HG03565 (cell line): ENCODE measurements at regions not wholly inside any gene's neighbourhood (a gene's known extent, or its start where the extent isn't known, plus 50 kb on each side); places are given as distances from the start of the nearest gene placed in this dataset.

Experiments used
- ATAC-seq: cut with Tn5 transposase; IDR thresholded peaks from one replicate; pipeline ENCODE4 v1.9.1; 2021; ENCODE audit warnings: mild to moderate bottlenecking, moderate library complexity; ENCODE audit not compliant: unreplicated experiment

DNA sequence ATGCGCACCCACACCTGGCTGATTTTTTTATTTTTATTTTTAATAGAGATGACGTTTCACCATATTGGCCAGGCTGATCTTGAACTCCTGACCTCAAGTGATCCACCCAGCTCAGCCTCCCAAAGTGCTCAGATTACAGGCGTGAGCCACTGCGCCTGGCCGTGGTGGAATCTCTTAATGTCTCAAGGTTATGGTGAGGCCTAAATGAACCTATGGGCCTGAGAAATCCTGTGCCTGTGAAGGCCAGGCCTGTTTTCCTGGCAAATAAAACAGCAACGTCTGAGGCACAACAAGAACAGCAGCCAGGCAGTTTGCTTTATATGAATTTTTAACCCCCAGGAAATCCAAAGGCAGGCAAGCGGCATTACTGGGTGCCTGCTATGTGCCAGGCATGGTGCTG lies 297.5 kb upstream of the ZMIZ1 start:
- no peak for ATAC-seq

DNA sequence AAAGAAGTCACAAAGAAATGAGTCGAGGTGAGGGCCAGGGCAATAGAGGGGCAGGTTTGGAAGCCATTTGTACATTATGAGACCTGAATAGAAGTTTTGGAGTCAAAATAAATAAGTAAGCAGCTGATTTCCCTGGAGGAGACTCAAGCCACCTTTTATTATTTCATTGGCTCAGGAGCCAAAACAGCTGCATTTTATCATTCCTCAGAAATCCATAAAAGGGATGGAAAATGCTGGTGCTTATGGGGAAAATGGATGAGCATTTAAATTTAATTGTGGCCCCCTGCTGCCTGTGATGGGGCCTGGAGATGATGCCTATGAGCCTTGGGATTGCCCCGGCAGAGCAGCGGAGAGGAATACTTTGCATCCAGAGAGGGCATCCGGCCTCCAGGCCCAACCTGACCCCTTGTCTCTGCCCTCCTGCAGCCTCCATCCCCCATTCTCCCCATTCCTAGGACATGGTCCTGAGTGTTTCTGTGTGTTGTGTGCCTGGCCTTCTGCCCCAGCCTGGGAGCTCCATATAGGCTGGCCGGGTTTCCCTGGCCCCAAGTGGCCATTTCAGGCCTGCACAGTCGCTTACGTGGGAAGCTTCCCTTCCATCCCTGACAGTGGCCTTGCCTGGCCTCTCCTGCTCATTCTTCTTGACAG lies 296.8 kb upstream of the ZMIZ1 start:
- ATAC-seq = no peak

DNA sequence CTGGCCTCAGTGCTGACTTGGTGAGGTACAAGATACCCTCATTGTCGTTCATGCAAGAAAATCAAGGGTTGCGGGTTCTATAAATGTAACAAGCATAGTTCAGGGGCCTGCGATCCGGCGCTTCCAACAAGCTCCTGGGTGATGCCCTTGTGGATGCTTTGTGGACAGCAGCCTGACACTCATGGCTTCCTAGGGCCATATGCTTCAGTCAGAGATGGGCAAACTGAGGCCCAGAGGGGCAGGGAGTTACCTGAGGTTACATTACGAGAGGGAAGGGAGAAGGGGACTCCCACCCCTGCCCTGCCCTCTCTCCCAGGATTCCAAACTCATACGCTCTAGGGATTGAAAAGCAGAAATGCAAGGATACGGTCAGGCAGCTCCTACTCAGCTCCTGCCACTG lies 296.3 kb upstream of the ZMIZ1 start:
- ATAC-seq = no peak

DNA sequence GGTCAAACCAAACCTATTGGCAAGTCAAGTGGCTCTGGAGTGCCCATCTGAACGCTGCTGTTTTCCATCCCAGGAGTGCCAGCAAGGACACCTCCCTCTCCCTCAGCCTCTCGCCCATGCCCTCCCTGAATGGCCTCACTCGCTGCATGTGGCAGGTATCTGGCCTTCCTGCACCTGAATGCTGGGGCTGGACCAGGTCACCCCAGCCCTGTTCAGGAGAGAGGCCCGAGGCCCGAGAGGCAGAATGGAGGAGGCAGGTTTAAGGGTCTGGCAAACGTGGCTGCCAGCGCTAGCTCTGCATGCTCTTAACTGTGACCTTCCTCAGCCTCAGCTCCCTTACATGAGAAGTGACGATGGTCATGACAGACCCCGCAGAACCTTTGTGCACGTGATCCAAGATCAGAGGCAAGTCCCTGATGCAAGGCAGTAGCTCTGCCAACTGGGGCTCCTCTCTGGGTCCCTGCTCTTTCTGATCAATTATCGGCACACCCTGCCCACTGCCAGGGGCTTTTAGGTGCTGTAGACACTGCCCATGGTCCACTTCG lies 295.7 kb upstream of the ZMIZ1 start:
- ATAC-seq = no peak

DNA sequence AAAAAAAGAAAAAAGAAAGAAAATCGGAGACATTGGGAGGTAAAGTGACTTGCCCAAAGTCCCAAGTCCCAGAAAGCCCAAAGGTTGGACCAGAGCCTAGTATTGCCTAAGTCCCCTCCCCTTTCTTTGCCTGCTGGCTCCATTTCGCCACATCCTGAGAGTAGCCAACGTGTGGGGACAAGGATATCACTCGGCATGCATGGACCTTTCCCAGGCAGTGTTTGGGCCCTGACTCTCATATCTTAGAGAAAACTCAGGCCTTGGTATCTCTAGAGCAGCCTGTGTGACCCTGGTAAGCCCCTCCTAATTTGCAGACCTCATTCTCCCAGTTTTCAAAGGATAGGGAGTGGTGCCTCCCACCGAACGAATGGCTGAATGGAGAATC lies 294.2 kb upstream of the ZMIZ1 start:
- no peak for ATAC-seq

DNA sequence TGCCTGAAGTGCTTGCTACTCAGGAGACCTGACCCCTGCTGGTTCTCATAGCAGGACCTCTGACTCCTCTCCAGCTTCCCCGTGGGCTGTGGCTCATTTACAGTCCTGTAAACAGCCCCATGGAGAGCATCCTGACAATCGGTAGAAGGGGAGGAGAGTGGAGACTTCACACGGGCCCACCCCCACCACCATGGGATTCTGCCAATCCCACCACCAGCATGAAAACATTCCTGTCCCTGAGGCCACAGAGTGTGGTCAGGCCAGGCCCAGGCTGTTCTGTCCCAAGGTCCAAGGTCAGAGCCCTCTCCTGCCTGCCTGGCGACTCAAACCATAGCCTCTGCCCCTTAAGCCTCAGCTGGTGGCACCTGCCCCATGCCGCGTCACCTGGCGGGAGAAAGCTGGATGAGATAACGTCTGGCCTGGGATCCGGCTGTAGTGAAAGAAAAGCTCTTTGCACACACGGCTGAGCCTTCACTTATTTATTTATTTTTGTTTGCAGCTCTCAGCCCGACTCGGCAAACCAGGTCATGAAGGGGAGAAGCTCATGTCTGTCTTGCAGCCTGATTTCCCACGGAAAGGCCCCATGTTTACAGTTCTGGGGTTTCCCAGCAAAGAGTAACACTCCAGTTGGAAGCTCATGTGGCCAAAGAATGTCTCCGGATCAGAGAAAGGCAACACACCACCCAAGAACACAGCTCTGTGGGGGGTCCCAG lies 293.6 kb upstream of the ZMIZ1 start:
- no peak for ATAC-seq

DNA sequence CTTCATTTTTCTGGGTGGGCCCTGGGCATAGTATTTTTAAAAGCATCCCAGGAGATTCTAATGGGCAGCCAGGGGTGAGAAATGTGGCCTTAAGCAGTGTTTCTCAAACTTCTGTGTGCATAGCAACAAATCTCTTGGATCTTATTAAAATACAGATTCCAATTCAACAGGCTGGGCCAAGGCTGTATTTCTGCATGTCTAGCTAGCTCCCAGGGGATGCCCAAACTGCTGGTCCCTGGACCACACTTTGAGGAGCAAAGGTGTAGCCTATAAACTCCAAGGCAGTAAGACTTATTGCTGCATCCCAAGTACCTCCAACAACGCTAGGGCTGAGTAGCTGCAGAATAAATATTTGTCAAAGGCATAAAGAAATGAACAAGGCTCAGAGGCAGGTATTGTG lies 292.9 kb upstream of the ZMIZ1 start:
- no peak for ATAC-seq

DNA sequence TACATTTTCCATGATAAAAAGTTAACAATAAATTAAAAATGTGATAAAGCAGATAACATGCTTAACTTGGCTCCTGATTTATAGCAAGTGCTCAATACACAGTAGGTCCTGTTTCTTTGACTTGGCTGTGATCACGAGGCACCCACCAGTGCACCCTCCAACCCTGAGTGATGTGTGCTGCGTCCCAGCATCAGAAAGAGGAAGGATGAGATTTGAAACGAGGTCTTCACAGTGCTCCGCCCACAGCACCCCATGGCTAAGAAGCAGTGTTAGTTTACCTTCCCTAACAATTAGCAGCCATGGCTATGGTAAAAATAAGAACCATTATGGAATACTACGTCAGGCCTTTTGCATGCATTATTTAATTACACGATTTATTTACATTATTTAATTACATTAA lies 292.0 kb upstream of the ZMIZ1 start:
- no peak for ATAC-seq

DNA sequence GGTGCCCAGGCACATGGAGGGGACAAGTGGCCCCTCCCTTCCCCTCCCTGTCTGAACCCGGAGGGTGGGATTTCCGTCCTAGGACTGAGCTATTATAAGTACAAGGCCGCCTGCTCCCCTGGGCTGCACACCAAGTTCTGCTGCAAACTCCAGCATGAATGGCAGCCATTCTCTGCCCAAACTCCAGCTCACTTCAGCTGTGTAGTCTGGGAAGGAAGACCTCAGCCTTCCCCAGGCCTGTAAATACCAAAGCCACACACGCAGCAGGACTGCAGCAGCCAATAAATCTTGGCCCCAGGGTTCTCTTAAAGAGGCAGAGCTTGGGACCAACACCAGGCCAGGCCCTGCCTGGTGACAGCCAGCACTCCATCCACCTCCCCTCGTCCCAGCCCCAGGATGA lies 291.3 kb upstream of the ZMIZ1 start:
- no peak for ATAC-seq

DNA sequence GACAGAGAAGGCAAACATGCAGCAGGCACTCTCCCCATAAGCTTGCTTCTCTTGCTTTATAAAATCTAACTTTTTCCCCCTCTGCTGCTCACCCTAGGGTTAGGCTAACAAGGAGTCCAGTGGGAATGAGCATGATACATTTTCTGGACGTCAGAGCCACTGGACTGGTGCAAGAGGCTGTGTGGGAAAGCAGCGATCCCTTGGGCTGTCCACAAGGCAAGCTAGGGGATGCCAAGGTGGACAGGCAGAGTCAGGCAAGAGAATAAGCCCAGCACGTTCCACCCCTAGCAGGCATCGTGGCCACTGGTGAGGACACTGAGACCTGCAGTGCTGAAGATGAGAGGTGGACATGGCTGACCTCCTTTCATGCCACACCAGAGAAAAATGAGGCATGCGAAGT lies 290.9 kb upstream of the ZMIZ1 start:
- no peak for ATAC-seq

DNA sequence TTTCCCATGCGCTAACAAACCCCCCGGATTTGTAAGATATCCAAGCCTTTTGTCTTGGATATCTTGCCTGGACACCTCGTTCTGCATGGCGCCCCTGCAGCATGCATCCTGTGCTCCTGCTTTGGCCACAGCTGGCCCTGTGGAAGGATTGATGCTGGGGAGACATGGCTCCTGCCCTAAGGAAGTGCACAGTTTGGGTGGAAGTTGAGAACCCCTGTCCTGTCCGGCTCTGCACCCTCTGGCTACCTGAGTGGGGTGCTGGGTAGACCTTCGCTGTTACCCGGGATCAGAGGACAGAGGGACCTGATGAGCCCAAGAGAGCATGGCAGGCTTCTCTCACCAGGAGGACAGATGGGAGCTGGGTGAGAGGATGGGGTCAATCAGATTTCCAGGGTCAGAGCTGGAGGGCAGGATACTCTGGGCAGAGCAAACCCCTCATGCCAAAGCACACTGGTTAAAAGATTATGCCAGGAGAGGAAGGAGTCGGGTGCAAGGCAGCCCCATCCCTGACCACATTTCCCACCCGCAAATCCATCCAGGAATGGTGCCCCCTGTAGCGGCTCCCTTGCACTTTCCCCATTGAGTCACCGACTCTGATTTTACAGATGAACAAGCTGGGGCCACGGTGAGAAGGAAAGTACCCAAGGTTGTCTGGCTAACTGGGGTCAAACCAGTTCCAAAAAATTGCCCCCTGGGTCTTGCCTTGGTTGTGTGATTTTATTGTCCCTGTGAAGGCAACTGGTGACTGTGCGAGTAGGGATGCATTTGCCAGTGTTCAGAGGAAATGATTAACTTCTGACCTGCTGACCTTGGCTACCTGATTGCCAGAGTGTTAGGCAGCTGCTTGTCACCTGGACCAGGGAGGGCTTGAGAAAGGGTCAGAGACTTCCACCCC lies 290.1 kb upstream of the ZMIZ1 start:
- no peak for ATAC-seq

DNA sequence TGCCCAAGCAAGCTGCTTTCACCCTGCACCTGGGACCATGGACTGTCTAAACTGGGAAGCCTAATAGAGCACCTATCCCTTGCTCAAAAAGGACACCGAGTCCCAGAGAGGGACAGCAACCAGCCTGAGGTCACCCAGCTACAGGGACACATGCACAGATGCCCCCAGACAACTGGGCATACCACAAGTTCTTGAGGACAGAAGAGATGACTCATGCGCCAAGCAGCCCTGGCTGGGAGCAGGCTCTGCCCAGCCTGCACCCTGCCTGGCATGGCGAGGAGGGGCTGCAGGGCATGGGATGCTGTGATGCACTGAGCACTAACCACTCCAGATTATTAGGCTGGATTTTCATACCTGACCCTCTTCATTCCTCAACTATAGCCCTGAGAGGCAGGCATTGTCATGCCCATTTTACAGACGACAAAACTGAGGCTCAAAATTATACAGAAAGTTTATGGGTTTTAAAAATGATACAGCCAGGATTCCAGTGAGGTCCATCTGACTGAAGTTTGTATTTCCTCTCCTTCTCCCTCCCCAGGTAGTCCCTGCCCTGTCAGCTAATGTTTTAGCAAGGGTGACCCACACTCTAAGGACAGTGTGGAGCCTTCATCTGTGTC lies 289.3 kb upstream of the ZMIZ1 start:
- ATAC-seq = no peak

DNA sequence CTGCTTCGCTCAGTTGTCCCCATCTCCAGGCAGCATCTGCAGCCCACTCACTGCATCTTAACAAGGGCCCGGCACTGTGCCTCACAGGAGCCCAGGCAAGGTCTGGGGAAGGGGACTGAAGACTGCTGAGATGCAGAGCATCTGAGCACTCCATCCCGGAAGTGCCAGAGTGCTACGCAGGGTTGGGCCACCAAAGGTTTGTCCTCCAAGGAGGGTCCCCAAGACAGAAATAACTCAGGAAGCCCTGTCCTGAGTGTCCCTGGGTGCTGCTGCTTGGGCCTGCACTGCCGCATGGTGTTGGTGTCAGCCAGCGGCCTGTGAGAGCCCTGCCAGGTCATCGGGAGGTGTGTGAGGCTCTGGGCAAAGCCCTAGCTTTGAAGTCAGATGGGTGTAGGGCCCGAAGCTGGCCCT lies 288.2 kb upstream of the ZMIZ1 start:
- no peak for ATAC-seq

DNA sequence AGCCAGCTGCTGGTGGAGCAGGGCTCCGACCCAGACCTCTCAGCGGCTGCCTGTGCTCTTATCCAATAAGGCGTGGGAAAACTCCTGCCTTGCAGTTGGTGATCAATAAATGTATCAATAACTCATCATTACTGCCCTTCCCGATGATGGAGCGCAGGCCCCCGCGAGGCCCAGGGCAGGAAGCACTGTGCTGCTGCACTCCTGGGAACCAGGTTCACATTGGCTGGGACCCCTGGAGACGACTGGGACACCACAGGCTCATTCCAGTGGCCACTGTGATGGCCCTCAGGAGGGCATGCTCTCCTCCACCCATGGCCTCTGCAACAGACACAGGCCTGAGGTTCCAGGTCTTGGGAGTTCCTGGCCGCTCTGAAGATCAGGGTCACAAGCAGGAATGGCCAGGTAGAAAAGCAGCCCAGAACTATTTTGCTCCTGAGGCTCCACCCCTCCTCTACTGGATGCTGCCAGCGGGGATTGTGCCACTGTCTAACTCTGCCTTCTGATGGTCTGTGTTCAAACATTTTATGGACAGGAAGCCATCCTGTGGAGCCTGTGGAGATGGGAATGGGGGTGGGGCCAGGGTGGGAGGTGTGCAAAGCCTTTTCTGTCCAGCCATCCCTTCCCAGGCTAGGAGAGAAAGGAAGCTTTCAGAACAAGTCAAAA lies 287.4 kb upstream of the ZMIZ1 start:
- ATAC-seq = no peak

DNA sequence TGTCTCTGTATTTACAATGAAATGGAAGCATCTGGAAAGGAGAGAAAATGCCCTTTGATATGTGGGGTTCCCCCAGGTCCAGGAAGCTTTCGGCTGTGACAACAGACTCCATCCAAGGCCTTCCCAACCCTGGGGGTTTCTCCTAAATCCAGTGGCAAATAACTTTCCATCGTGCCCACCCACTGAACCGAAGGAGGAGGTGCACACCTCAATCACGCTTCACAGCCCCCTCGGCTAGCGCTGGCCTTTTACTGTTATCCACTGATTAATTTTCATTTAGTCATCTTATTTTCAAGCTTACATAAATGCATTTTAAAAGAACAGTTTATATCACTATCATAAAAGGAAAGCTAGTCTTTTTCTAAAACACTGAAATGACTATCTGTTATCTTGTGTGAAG lies 286.8 kb upstream of the ZMIZ1 start:
- ATAC-seq = no peak

DNA sequence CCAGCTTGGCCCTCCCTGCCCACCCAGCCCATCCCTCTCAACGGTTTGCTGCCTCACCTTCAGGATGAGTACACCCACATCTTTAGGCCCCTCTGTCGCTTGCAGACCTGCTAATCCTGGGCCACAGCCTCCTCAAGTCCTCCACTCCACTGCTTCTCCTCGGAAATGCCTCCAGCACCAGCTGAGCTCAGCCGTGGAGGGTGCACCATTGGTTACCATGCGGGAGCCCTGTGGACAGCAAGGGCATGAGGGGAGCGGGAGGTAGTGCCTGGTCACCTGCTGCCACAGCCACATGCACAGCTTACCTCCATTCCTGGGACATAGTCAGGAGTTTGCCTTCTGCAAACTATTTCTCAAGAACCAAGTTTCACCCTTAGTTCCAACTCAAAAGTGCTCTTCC lies 286.3 kb upstream of the ZMIZ1 start:
- ATAC-seq = no peak

DNA sequence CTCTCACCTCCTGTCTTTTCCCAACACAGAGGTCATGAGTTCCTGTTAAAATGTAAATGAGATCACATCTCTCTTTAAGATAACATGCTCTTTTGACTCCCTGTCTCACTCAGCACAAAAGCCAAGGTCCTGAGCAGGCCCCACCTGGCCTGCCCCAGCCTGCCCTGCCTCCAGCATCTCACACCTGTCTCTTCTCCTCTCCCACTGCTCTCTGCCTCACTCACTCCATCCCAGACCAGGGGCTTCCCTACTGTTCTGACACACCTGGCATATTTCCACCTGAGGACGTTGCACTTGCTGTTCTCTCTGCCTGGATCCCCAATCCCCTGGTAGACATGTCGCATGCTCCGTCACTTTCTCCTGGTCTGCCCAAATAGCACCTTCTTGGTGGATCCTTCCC lies 285.0 kb upstream of the ZMIZ1 start:
- ATAC-seq = no peak

DNA sequence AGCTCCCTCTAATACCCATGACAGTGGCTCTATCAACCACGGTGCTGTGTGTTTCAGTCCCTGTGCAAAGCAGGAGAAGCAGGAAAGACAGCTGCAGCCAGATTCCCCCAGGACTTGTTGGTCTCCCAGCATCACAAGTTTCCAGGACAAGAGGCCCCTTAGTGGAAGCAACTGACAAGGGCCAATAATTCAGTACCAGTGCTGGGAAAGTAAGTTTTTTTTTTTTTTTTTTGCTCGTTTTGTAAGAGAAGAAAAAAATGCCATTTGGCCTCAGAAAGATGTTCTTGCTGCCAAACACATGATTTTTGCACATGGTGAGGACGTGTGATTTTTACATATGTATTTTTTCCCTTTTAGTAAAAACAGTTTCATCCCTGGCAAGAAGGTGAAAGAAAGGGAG lies 284.2 kb upstream of the ZMIZ1 start:
- ATAC-seq = no peak

DNA sequence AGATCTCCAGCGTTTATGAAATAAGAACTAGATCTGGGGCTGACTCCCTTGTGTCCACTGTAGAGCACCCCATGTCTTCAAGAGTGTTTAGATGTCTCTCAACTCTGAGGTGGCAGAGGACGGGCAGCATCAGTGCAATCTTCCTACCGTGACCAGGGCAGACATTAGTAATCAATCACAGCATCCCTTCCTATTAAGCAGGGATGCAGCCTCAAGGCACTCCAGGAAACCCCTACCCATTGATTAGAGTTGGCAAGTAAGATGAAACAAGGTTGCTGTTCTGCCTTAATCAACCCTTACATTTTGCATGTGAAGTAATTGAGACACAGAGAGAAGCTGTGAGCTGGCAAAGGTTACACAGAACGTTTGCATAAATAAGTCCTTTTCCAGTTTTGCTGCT lies 283.7 kb upstream of the ZMIZ1 start:
- no peak for ATAC-seq

DNA sequence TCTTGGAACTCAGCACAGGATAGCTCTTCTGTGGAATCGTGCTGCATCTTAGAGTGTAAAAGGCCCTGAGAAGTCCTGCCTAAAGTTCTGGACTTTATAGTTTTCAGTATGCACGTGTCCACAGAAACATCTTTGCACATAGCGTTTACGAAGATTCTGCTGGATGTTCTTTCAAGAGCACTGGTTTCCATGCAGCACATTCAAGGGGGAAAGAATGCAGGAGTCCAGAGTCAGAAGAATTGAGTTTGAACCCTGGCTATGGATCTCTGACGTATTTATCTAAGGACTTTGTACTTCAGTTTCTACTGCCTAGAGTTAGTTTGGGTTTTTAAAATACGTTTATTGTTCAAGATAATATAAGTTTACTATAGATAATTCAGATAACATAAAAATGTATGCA lies 282.8 kb upstream of the ZMIZ1 start:
- ATAC-seq = no peak

DNA sequence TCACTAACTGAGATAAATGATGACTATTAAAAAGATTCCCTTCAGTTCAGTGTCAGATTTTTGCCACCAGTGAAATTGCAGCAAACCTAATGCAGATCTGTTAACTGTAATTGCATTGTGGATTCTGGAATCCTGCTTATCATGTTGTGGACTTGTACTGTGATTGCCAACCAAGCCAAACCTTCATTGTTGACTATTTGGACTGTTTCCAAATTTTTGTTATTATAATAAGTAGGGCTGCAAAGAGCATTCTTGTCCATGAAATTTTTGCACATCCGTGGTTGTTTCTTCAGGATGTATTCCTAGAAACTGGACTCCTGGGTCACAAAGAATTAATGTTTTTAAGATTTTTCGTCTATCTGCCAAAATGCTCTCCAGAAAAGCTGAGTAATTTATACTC lies 281.6 kb upstream of the ZMIZ1 start:
- no peak for ATAC-seq
